GM19239 (cell line): ENCODE measurements at regions not wholly inside any gene's neighbourhood (a gene's known extent, or its start where the extent isn't known, plus 50 kb on each side); places are given as distances from the start of the nearest gene placed in this dataset.
"Not testable (repeated sequence)": the region's sequence is repeated elsewhere in the genome, so short reads cannot be mapped to it uniquely, and the experiment has no call there.

ENCODE experiments used
- DNase-seq: peaks from one replicate; pipeline ENCODE4 v3.0.0; 2011; ENCODE audit warnings: low spot score; ENCODE audit not compliant: insufficient read length
- FAIRE-seq: peaks from 2 replicates; lab custom pipeline; 2011; peaks lifted over from hg19 to GRCh38; lab: Jason Lieb, UNC

GRCh38 chr1:187038784-187039183 is 210.0 kb downstream of the PLA2G4A start:
- no peak for FAIRE-seq

GRCh38 chr1:187041104-187041503 is 212.4 kb downstream of the PLA2G4A start:
- FAIRE-seq (no peak), DNase-seq (no peak)

More at GRCh38 chr1:187038784-187039183, 210.0 kb downstream of the PLA2G4A start:
- DNase-seq = no peak

- DNase-seq (no peak), FAIRE-seq (no peak)
Observed at GRCh38 chr1:187042538-187042937, 213.8 kb downstream of the PLA2G4A start.

DNA sequence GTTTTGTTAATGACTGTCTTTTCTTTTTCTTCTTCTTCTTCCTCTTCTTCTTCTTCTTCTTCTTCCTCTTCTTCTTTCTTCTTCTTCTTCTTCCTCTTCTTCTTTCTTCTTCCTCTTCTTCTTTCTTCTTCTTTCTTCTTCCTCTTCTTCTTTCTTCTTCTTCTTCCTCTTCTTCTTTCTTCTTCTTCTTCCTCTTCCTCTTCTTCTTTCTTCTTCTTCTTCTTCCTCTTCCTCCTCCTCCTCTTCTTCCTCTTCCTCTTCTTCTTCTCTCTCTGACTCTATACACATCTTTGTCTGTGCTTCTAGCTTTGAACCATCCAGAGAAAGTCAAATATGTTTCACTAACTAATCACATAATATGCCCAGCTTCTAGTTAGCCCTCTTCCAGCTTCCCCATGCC is 214.7 kb downstream of the PLA2G4A start:
- not testable (repeated sequence) for FAIRE-seq, DNase-seq

DNA sequence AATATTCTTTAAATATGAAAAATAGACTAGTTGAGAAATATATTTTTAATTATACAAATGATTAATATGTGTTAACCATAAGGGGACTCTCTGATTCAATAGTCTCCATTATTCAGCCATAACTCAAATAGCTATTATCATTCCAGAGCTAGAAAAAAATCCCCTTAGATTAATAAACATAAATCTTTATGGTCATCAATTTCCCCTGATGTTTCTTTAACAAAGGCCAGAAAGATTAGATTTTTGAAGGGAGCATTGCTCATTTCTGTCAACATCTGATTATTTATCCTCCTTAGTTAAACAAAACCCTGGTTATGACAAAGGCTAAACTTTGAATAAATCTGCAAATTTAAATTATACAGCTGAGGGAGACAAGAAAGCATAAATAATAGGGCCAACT is 215.7 kb downstream of the PLA2G4A start:
- FAIRE-seq = no peak
- no peak for DNase-seq

DNA sequence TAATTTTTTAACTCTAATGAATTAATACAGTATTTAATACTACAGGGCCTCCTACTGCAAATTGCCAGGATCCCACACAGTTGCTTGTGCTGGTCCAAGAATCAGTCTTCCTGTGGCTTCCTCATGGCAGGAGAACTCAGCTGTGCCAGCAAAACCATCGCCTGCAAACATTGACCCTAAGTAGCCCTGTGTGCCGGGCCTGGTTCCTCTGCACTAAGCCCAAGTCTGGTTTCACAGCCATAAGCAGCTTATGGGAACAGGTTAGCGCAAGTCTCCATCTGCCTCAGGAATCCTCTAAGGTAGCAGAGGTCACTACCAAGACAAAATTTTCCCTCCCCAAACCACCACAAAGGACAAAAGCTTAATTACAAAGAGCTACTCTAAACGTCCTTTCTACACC is 216.6 kb downstream of the PLA2G4A start:
- no peak for FAIRE-seq
- no peak for DNase-seq

DNA sequence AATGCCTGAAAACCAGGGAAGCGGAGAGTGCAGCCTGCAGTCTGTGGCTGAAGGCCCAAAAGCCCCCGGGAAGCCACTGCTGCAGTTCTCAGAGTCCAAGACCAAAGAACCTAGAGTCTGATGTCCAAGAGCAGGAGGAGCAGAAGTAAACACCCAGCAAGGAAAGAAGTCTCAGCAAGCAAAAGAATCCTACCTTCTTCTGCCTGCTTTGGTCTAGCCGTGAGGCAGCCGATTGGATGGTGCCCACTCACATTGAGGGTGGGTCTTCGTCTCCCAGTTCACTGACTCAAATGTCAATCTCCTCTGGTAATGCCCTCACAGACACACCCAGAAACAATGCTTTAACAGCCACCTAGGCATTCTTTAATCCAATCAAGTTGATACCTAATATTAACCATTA is 217.5 kb downstream of the PLA2G4A start:
- DNase-seq (no peak), FAIRE-seq (no peak)

DNA sequence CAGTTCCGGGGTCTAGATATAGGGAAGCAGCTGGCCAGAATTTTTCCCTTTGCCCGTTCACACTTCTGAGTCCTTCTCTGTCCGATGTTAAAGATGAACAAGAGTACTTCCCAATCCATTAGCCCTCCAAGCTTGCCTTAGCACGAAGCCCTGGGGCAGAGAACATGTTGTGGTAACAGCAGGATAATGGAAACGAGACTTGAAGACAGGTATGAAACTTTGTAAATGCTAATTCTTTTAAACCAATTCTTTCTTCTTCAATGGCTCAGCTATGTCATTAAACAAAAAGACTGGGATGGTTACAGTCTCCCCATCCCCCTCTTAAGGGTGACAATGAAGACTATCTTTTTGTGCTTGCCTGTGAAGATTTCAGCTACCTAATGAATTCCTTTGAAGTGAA is 218.5 kb downstream of the PLA2G4A start:
- DNase-seq (no peak), FAIRE-seq (no peak)

GRCh38 chr1:187051618-187052232 is 223.0 kb downstream of the PLA2G4A start:
- DNase-seq = peak; percentile 13
- peak; percentile 76 for FAIRE-seq

DNA sequence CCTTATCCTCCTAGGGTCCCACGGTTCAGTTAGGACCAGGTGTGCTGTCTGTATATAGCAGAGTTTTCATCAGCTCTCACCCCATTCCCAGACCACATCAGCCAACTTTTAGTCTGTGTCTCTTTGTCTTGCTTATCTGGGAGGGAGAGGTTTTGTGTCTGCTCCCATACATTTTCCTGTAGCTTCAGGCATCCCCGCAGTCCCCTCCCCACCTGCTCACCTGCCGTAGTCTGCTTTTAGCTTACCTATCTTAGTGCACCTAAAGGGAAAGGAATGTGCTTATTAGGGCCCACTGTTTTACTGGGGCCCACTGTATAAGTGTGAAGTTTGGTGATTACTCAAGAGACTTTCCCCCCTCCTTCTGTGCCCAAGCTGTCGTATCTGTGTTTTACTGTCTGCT is 225.1 kb downstream of the PLA2G4A start:
- FAIRE-seq (no peak), DNase-seq (no peak)

- no peak for FAIRE-seq
Observed at GRCh38 chr1:187054862-187055757, 226.4 kb downstream of the PLA2G4A start.

GRCh38 chr1:187063271-187063670 is 234.5 kb downstream of the PLA2G4A start:
- no peak for DNase-seq
- FAIRE-seq = no peak

More at GRCh38 chr1:187054862-187055757, 226.4 kb downstream of the PLA2G4A start:
- DNase-seq = no peak

GRCh38 chr1:187067160-187067559 is 238.4 kb downstream of the PLA2G4A start:
- no peak for FAIRE-seq
- no peak for DNase-seq

GRCh38 chr1:187070076-187070475 is 241.3 kb downstream of the PLA2G4A start:
- no peak for FAIRE-seq
- DNase-seq = no peak

DNA sequence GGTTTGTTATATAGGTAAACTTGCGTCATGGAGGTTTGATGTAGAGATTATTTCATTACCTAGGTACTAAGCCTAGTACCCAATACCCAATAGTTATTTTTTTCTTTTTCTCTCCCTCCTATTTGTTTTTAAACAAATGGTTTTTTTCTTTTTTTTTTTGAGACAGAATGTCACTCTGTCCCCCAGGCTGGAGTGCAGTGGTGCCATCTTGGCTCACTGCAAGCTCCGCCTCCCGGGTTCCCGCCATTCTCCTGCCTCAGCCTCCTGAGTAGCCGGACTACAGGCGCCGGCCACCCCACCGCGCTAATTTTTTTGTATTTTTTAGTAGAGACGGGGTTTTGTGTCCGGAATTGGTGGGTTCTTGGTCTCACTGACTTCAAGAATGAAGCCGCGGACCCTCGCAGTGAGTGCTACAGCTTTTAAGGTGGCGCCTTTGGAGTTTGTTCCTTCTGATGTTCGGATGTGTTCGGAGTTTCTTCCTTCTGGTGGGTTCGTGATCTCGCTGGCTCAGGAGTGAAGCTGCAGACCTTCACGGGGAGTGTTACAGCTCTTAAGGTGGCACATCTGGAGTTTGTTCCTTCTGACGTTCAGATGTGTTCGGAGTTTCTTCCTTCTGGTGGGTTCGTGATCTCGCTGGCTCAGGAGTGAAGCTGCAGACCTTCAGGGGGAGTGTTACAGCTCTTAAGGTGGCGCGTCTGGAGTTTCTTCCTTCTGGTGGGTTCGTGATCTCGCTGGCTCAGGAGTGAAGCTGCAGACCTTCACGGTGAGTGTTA is 243.7 kb downstream of the PLA2G4A start:
- FAIRE-seq, DNase-seq: not testable (repeated sequence)

- not testable (repeated sequence) for FAIRE-seq
Observed at GRCh38 chr1:187073035-187073560, 244.3 kb downstream of the PLA2G4A start.

GRCh38 chr1:187073634-187074245 is 245.0 kb downstream of the PLA2G4A start:
- not testable (repeated sequence) for FAIRE-seq, DNase-seq

More at GRCh38 chr1:187073035-187073560, 244.3 kb downstream of the PLA2G4A start:
- not testable (repeated sequence) for DNase-seq

DNA sequence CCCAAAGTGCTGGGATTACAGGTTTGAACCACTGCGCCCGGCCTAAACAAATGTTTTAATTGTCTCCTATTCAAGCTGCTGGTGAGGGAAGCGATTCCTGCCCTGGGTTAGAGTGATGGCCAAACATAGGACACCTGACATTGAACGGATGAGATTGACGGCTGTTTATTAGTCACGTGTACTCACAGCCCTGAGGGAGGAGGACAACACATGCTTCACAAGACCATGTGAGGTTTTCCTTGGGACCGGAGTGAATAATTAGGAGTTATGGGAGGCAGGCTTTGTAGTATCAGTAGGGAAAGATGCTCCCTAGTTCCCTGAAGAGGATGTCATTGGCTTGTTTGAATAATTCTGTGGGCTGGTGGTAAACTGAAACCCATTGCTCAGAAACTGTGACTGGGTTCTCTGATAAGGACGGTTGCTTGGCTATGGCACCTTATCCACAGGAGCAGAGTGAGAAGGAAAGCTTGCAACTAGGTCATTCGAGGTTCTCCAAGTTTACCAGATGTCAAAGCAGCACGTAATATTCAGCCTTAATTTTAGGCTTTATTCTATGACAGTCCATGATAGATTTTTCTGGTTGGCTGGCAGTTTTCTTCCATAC is 245.8 kb downstream of the PLA2G4A start:
- DNase-seq (no peak), FAIRE-seq (no peak)

- no peak for FAIRE-seq
- DNase-seq = no peak
Observed at GRCh38 chr1:187076922-187077321, 248.2 kb downstream of the PLA2G4A start.
